NCI-H1092 (cell line): ENCODE measurements at regions not wholly inside any gene's neighbourhood (a gene's known extent, or its start where the extent isn't known, plus 50 kb on each side); places are given as distances from the start of the nearest gene placed in this dataset.

Experiments used
- DNase-seq: peaks from one replicate; lab custom pipeline; 2025; lab: John Stamatoyannopoulos, UW

DNA sequence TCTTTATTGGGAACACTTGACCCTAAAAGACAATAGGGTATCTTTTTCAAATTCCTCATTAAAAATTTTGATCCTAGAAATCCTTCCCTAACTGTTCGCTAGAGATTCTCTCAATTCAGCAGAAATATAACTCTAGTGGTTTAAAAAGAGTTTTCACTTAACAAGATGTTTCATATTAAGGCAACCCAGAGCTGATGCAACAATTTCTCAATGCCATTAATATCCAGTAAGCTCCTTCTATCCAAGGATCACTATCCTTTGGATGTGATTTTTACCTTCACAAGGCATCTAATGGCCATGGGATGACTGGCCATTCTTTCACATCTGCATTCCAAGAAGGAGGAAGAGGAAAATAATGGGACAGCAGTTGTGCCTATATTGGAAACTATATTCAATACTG lies 183.4 kb downstream of the ANKRD50 start:
- DNase-seq: no peak

DNA sequence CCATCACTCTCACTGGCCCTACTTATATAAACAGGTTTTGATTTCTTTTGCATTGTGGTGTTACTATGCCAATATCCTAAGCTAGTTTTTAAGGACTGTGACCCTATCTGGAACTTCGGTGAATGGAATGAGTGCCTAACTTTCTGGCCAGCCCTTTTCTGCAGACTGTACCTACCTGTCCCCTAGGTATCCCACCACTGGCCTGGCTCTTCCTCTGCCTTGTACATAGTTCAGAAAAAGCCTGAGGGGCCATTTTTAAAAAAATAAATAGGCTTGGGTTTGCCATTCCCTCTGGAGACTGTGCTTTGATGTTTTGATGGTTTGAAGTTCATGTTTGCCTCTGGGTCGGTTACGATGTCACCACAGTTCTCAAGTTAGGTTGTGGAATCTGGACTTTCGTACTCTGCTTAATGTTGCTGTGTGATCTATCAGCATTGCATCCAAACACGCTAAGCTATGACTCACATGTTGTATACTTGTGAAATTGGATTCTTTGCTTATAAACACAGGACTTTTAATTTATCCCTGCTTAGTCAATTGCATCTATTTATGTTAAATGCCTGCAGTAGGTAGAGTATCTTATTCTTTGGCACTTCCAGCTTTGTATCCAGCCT lies 182.0 kb downstream of the ANKRD50 start:
- no peak for DNase-seq

DNA sequence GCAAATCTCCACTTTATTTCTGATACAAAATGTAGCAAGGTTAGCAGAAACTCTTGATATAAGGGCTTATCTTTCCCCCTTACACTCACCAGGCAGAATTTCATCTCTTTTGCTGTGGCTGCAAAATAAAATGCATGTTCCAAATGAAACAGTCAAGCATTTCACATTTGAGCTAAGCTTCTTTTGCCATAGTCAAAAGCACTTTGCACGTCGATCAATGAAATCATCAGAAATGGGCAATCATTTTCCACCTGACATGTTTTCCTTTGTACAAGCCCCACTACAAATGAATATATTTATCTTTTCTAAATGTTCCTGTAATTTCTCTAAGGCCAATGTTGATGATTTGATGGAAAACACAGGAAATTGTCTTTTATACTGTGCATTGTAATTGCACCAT lies 178.4 kb downstream of the ANKRD50 start:
- no peak for DNase-seq

DNA sequence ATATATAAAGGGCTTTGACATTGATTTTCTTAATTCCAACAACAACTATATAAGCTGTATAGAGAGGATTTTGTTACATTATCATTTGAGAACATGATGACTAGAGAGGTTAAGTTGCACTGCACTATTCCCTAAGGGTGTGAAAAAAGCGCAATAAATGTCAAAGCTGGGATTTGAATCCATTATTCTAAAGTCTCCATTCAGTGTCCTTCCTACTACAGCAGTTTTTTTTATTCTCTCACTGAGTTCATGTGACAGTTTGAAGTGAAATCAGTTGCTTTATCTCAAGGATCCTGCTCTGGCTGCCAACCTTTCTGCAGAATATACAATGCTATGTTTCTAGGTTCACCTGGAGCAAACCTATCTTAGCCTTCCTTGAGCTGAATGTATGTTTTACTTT lies 177.5 kb downstream of the ANKRD50 start:
- DNase-seq: no peak

DNA sequence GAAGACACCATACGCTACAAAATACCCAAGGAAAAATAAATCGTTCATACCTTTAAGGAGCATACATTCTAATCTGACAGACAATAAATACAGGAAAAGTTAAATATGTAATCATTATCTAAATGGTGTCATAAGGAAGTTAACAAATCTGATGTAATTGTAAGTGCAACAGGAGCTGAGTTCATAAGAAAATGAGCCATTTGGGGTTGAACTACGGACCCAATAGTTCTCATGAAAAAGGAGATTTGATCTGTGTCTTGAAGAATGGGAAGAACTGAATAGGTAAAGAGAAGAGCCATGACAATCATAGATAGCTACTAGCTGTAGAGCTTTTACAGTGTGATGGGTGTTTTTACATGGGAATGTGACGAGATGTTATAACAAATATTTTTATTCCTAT lies 175.6 kb downstream of the ANKRD50 start:
- DNase-seq: no peak

DNA sequence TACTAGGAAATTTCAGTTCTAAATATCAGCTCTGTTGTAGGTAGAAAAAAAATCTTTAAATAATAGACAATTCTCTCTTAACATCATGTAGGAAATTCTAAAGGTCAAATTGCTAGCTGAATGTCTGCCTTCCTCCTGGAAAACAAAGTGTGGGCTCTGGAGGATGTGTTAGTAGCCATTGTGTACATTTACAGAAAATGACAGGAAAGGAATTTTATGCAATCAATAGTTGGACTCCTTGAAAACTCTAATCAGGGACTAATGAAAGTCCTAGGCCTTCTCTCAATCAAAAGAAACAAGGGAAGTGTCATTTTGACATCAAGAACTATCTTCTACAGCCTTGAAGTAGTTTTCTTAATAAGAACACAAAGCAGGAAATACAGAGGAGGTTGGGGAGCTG lies 174.6 kb downstream of the ANKRD50 start:
- no peak for DNase-seq

DNA sequence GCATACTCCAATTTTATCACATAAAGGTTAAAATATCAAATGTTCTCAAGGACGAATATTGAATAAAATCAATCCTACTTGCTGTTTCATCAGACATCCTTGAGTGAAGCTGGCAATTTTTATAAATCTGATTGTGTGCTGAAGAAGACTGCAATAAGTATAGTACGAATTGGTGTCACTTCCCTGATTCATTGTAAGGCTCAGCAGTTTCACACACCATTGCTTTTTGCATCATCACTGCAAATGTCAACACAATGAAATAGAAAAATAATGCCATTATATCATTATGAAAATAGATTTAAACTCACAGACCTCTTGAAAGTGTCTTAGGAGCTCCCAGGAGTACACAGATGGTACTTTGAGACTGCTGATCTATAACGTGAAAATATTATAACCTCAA lies 172.5 kb downstream of the ANKRD50 start:
- no peak for DNase-seq

DNA sequence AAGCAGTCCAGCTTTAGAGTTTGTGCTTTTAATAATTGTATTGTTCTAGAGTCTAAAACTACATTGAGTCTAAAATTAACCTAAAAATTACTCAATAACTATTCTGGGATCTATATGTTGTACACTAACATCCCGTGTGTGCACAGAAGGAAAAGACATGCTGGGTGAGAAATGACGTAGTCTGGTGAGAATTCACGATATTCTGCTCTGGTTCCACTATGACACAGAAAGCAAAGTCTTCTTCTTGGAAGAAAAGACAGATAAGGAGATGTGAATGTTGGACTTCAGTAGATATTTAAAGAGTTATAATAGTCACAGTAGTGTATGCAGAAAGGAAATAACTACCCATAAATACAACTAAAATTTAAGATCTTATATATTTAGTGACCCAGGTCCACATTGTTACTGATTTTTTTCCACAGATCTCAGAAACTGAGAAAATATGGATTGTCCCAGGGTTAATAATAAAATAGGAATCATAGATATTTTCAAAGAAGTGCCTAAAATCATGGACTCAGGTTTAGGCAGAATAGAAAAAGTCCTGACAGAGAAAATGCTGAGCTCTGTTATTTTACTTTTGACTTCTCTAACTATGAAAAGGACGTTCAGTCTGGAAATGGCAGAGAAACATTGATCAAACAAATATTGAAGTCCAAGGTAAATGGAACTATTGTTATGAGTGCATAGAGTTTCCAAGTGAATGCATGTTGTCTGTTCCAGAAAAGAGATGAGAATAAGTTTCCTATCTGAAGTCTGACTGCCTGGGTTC lies 170.7 kb downstream of the ANKRD50 start:
- DNase-seq: no peak

DNA sequence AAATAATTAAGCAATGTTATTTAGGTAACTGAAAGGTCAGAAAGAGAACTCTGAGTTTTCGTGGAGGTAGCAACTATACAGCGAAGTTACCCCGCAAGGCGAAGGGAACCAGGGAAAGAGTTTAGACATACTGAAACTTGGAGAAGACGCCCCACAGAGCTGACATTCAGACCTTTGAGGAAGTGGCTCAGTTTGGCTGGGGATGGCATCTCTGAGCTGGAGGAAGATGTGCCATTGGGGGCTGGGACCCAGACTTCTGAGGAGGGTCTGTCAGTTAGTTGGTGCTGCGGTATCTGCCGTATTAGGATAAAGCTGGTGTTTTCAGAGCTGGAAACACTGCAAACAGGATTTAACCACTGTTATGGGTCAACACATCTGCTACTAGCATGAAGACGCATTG lies 156.6 kb downstream of the ANKRD50 start:
- no peak for DNase-seq

DNA sequence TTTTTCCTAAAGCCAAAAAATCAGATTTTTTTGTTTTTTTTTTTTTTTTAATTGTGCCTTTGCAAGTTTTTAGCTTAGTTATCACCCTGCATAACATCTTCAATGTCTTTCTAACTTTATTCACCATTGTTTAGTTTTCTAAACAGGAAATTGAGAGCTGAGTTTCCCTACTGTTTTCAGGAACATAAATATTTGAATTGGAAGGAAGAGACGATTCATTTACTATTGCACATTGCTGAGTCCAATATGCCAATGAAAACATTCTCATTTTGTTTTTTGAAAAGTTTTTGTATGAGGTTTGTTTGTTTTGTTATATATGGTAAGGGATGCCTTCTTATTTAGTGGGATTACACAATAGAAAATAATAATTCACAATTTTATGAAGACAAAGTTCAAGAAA lies 148.4 kb downstream of the ANKRD50 start:
- no peak for DNase-seq

DNA sequence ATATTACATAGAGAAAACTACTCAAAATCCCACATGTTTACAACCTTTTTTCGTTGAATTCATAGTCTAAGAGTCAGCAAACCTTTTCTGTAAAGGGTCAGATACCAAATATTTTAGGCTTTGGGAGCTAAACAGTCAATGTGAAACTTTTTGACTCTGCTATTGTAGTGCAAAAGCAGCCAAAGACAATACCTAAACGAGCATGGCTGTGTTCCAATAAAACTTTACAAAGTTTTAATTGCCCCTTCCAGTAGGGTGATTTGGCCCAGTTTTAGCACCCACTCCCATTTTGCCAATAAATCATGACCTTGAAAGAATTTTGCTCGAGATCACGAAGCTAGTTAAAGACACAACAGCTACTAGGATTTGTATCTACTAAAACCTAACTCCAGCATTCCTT lies 147.2 kb downstream of the ANKRD50 start:
- DNase-seq: no peak

DNA sequence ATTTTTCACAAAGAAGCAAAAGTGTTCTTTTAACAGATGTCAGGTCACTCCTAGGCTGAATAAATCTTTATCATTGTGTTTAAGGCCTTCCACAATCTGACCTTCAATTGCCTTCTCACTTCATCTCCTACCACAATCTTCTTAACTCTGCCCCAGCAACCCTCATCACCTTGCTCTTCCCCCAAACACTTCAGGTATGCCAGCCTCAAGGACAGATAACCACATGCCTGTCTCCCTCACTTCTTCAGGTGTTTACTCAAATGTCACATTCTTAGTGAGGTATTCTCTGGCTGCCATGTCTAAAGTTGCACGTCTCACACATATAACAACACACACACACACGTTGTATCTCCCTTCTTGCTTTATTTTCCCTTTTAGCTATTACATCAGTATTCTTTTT lies 146.5 kb downstream of the ANKRD50 start:
- DNase-seq: no peak

DNA sequence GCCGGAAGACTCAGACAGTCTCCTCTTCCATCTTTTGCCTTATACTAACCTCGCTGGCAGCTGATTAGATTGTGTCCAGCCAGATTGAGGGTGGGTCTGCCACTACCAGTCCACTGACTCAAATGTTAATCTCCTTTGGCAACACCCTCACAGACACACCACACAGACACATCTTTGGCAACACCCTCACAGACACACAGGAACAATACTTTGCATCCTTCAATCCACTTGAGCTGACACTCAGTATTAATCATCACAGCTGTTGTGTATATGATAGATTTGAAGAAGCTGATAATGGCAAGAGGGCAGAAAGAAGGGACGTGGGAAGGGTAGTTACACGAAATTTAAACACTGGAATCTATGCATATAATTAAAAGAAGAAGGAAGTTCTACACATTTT lies 139.5 kb downstream of the ANKRD50 start:
- no peak for DNase-seq

DNA sequence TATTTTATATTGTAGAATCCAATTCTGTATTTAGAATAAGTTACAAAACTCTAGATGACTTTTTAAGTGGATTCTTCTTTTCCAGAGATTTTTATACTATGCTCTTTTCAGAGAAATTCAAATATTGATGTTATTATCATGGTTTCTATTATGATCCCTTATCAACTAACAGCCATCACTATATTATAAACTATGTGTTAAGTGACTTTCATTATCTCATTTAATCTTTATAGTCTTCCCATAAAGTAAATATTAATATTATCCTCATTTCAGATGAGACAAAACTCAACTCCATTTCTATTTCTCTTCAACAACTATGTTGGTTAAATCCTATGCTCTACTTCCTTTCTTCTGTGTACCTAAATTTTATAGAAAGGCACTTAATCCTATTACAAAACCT lies 132.6 kb downstream of the ANKRD50 start:
- no peak for DNase-seq

DNA sequence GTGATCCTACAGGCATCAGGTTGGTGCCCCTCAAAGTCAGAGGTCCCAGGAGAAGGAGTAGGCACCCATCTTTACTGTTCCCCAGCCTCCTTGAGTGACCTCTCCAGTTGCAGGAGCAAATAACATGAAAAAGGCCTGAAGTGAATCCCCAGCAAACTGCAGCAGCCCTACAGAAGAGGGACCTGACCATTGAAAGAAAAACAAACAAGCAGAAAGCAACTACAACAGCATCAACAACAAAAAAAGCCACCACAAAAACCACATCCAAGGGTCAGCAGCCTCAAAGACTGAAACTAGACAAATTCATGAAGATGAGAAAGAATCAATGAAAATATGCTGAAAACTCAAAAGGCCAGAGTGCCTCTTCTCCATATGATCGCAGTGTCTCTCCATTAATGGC lies 128.7 kb downstream of the ANKRD50 start:
- no peak for DNase-seq

DNA sequence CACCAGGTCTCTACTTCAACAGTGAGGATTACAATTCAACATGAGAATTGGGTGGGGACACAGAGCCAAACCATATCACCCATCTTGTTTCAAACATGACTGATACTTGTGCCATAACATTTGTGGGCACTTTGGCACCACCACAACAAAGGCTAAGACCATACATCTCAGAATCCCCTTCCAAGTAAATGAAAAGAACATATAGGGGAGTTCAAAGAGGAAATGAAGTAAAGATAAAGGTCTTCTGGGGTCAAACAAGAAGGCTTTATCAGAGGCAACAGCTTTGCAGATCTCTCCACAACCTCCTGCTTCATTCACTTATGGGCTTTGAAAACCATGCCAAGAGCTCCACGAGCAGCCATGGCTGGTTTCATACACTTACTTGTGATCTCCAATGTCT lies 122.7 kb downstream of the ANKRD50 start:
- DNase-seq: no peak

DNA sequence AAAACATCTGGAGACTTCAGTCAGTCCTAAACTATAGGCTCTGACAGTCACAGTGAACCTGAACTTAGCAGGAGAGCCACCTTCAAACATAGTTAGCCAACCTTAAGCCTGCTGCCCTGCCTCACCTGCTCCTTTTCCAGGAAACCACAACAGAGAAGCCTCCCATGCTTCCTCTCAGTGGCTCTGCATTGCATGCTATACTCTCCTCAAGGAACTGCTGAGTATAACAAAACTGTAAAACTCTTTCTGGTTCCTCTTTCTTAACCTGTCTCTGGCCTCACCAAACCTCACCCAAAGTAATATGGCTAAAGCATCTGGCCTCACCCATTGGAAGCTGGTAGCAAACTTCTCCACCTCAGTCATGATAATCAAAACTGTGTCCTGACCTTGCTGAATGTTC lies 122.1 kb downstream of the ANKRD50 start:
- DNase-seq: no peak

DNA sequence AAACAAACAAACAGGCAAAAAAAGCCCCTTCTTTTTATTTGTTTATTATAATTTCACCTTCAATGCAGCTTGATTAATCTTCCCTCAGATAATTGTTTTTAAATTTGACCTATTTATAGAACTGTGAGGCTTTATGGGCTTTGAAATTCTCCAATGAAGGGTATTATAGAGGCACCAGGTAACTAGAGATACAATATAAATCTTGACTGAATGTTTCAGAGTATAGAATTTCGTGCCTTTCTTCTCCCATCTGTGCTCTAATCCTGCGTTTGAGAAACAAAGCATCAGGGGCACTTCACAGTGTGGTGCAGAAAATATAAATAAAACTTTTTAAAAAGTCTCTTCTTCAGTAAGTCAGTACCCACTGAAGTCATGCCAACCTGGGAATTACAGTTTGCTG lies 120.9 kb downstream of the ANKRD50 start:
- no peak for DNase-seq

DNA sequence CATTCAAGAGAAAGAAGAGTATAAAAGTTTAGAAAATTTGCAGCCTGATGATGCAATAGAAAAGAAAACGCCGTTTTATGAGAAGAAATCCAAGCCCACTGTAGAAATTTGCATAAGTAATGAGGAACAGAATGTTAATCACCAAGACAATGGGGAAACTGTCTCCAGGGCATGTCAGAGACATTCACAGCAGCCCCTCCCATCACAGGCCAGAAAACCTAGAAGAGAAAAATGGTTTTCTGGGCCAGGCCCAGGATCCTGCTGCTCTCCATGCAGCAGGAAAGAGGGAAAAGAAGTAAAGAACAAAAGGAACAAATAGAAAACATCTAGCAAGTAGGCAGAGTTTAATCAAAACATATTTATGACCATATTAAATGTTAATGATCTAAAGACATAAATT lies 119.0 kb downstream of the ANKRD50 start:
- DNase-seq: no peak

DNA sequence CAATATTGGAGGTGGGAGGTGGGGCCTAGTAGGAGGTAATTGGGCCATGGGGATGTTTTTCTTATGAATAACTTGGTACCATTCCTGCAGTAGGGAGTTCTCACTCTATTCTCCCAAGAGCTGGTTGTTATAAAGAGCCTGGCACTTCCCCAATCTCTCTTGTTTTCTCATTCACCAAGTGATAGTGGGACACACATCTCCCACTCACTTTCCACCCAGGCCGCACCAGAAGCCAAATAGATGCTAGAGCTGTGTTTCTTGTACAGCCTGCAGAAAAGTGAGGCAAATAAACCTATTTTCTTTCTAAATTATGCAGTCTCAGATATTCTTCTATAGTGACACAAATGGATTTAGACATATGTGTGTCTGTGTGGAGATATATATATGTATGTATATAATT lies 117.6 kb downstream of the ANKRD50 start:
- no peak for DNase-seq

DNA sequence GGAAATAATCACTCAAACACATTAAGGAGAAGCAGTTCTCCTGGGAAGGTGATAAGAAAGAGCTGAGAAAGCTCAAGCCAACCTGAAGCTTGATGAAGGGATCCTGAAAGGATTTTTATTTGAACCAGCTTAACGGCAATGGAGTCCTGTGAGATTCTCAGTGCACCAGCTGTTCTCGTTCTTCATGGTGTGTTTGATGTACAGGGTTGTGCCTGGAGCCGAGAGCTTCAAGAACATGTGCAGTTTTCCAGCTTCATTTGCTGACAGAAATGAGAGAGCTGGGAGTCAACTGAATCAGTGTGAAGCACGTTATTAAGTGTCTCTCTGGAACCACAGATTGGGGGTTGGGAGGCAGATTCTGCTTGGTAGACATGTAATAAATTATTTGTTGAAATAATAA lies 115.7 kb downstream of the ANKRD50 start:
- DNase-seq: no peak

DNA sequence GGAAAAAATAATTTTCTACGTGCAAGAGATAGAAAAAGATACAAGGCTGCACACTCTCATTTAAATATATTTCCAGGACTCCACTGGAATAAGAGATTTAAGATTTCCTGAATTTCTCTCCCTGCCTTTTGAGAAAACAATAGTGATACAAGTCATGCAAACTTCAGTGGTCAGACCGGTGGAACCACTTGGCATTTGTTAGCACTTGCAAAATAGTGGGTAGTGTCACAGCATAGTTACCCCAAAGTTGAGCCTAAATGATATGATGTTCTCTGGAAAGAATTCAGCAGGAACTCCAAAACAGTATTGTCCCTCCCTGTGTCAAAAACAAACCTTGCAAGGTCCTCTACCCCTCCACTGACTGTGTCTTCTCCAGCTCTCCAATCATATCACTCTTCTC lies 102.3 kb downstream of the ANKRD50 start:
- DNase-seq: no peak
